ENCODE measurements at regions not wholly inside any gene's neighbourhood (a gene's known extent, or its start where the extent isn't known, plus 50 kb on each side); places are given as distances from the start of the nearest gene placed in this dataset.

DNA sequence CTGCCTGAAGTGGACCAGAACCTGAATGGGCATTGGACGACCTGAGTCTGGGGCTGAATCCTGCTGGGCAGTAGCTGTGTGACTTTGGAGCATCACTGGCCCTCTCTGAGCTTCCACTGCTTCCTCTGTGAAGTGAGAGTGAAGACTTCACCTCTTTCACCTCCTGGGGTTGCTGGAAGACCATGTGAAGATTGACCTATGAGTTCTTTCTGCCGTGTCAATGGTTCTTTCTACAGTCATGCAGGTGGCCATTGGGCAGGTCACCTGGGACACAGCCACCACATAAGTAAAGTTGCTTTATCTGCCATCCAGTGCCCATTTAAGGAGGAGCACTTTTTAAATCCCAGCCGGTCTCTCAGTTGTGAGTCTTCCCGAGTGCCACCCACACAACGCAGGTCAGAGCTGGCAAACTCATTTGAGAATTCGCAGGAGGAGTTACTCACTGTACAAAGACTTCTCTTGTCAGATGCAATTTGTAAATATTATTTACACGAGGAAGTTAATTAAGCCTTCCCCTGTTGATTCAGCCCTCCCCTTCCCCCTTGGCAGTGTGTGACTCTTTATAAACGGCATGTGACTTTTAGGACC lies 74.8 kb upstream of the TCL1B start:
- no peaks in the 10 kb centered on the region for H3K79me2 ChIP-seq (ENCODE audit: control insufficient read depth, insufficient read depth, low read length)
- H3K4me1 ChIP-seq (ENCODE audit: control insufficient read depth, extremely low read depth, insufficient read depth, low read length), result no peaks in the 10 kb centered on the region
- no peak for DNase-seq (ENCODE audit: low read depth, low spot score)
- dilution Hi-C loops (cut with MboI; ENCODE audit: extremely low pct_ligation_motif_present, low sequenced_read_pairs), result no loop called here
- no peak overlapping the region for H3K27ac ChIP-seq (ENCODE audit: control insufficient read depth, insufficient read depth, low read length)
- H3K9me1 ChIP-seq (ENCODE audit: control insufficient read depth, extremely low read depth, insufficient read depth, low read length), result no peaks in the 10 kb centered on the region
- no peak overlapping the region for H3K4me3 ChIP-seq (ENCODE audit: control insufficient read depth in 2 of 3, extremely low read depth in 1 of 3, insufficient read depth in 2 of 3, low read depth in 1 of 3, low read length in 3 of 3)
- H3K36me3 ChIP-seq (ENCODE audit: control insufficient read depth in 2 of 2, extremely low read depth in 1 of 2, insufficient read depth in 2 of 2, low read length in 2 of 2), result no peaks in the 10 kb centered on the region
- H3K9ac ChIP-seq (ENCODE audit: control insufficient read depth, extremely low read depth, insufficient read depth, low read length), result no peak overlapping the region
- no peak overlapping the region for H2AFZ ChIP-seq (ENCODE audit: control insufficient read depth, low read length)
- no peaks in the 10 kb centered on the region for H3K9me3 ChIP-seq (ENCODE audit: control insufficient read depth, low read depth, low read length)
- no peaks in the 10 kb centered on the region for H4K20me1 ChIP-seq (ENCODE audit: control insufficient read depth, extremely low read depth, insufficient read depth, low read length)
- H3K27me3 ChIP-seq (ENCODE audit: control insufficient read depth, extremely low read depth, insufficient read depth, low read length), result no peaks in the 10 kb centered on the region
- no peak for FAIRE-seq
- TF ChIP-seq EZH2 (IDR thresholded peaks at IDR 0.05; ENCODE audit: low read length), result no peak
- TF ChIP-seq, protein P1, sequence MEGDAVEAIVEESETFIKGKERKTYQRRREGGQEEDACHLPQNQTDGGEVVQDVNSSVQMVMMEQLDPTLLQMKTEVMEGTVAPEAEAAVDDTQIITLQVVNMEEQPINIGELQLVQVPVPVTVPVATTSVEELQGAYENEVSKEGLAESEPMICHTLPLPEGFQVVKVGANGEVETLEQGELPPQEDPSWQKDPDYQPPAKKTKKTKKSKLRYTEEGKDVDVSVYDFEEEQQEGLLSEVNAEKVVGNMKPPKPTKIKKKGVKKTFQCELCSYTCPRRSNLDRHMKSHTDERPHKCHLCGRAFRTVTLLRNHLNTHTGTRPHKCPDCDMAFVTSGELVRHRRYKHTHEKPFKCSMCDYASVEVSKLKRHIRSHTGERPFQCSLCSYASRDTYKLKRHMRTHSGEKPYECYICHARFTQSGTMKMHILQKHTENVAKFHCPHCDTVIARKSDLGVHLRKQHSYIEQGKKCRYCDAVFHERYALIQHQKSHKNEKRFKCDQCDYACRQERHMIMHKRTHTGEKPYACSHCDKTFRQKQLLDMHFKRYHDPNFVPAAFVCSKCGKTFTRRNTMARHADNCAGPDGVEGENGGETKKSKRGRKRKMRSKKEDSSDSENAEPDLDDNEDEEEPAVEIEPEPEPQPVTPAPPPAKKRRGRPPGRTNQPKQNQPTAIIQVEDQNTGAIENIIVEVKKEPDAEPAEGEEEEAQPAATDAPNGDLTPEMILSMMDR (optimal IDR thresholded peaks at IDR 0.05 in 1 of 3, IDR thresholded peaks at IDR 0.05 in 1 of 3, conservative IDR thresholded peaks at IDR 0.05 in 1 of 3; ENCODE audit: extremely low read depth in 1 of 3, insufficient read depth in 2 of 3, low read length in 3 of 3), result no peak
- no peak overlapping the region for H3K4me2 ChIP-seq (ENCODE audit: control insufficient read depth, extremely low read depth, insufficient read depth, low read depth, low read length)

GRCh38 chr14:95614349-95614748 lies 71.9 kb upstream of the TCL1B start:
- Histone ChIP-seq H3K27ac (ENCODE audit: control insufficient read depth, insufficient read depth, low read length) (no peak overlapping the region), H3K27me3 (ENCODE audit: control insufficient read depth, extremely low read depth, insufficient read depth, low read length) (no peaks in the 10 kb centered on the region), H3K9me1 (ENCODE audit: control insufficient read depth, extremely low read depth, insufficient read depth, low read length) (no peaks in the 10 kb centered on the region), H3K4me3 (ENCODE audit: control insufficient read depth in 2 of 3, extremely low read depth in 1 of 3, insufficient read depth in 2 of 3, low read depth in 1 of 3, low read length in 3 of 3) (no peak overlapping the region), H2AFZ (ENCODE audit: control insufficient read depth, low read length) (no peak overlapping the region), H4K20me1 (ENCODE audit: control insufficient read depth, extremely low read depth, insufficient read depth, low read length) (no peaks in the 10 kb centered on the region), H3K79me2 (ENCODE audit: control insufficient read depth, insufficient read depth, low read length) (no peaks in the 10 kb centered on the region), H3K36me3 (ENCODE audit: control insufficient read depth in 2 of 2, extremely low read depth in 1 of 2, insufficient read depth in 2 of 2, low read length in 2 of 2) (no peaks in the 10 kb centered on the region), H3K9ac (ENCODE audit: control insufficient read depth, extremely low read depth, insufficient read depth, low read length) (no peak overlapping the region), H3K4me2 (ENCODE audit: control insufficient read depth, extremely low read depth, insufficient read depth, low read depth, low read length) (no peak overlapping the region), H3K4me1 (ENCODE audit: control insufficient read depth, extremely low read depth, insufficient read depth, low read length) (no peaks in the 10 kb centered on the region), H3K9me3 (ENCODE audit: control insufficient read depth, low read depth, low read length) (no peaks in the 10 kb centered on the region)
- TF ChIP-seq EZH2 (IDR thresholded peaks at IDR 0.05; ENCODE audit: low read length), result no peak
- TF ChIP-seq, protein P1 (optimal IDR thresholded peaks at IDR 0.05 in 1 of 3, IDR thresholded peaks at IDR 0.05 in 1 of 3, conservative IDR thresholded peaks at IDR 0.05 in 1 of 3; ENCODE audit: extremely low read depth in 1 of 3, insufficient read depth in 2 of 3, low read length in 3 of 3), result no peak
- dilution Hi-C loops (cut with MboI; ENCODE audit: extremely low pct_ligation_motif_present, low sequenced_read_pairs), result no loop called here
- DNase-seq (ENCODE audit: low read depth, low spot score) (no peak), FAIRE-seq (no peak)
